Keratinocyte (primary cell): ENCODE measurements at regions not wholly inside any gene's neighbourhood (a gene's known extent, or its start where the extent isn't known, plus 50 kb on each side); places are given as distances from the start of the nearest gene placed in this dataset.

Experiments used
- DNase-seq: peaks from one replicate; pipeline ENCODE4 v3.0.0-alpha.2; 2011; ENCODE audit warnings: low read depth, missing footprints, low spot score
- FAIRE-seq: peaks from 2 replicates; lab custom pipeline; 2011; peaks lifted over from hg19 to GRCh38; lab: Jason Lieb, UNC
- H2AFZ ChIP-seq: 2 replicates; pipeline ENCODE4 v1.6.0; 2012; ENCODE audit warnings: low read length, control low read depth, inconsistent platforms; ENCODE audit not compliant: control insufficient read depth
- H3K27ac ChIP-seq: 2 replicates; pipeline ENCODE4 v1.5.1; 2011; ENCODE audit warnings: low read length; ENCODE audit not compliant: control insufficient read depth, insufficient read depth
- H3K27me3 ChIP-seq: 3 replicates; pipeline ENCODE4 v1.6.0; 2011; ENCODE audit warnings: low read length; ENCODE audit not compliant: control insufficient read depth, insufficient read depth; ENCODE audit errors: extremely low read depth
- H3K36me3 ChIP-seq, 2 experiments: 2 replicates in 1 of 2; 3 replicates in 1 of 2; pipeline ENCODE4 v1.5.1; 2011; ENCODE audit warnings: low read length in 2 of 2, mild to moderate bottlenecking in 1 of 2; ENCODE audit not compliant: control insufficient read depth in 2 of 2, insufficient read depth in 2 of 2; ENCODE audit errors: extremely low read depth in 1 of 2
- H3K4me1 ChIP-seq: 3 replicates; pipeline ENCODE4 v1.5.1; 2011; ENCODE audit warnings: low read length; ENCODE audit not compliant: control insufficient read depth, insufficient read depth; ENCODE audit errors: extremely low read depth
- H3K4me2 ChIP-seq: 3 replicates; pipeline ENCODE4 v1.6.0; 2011; ENCODE audit warnings: low read depth, low read length; ENCODE audit not compliant: control insufficient read depth, insufficient read depth; ENCODE audit errors: extremely low read depth
- H3K4me3 ChIP-seq, 3 experiments: fragments of 200-600 bp in 1 of 3; sonication (generic) in 1 of 3; 2 replicates in 2 of 3; 3 replicates in 1 of 3; pipeline ENCODE4 v1.5.1; 2011 to 2016; ENCODE audit warnings: low read length in 3 of 3, mild to moderate bottlenecking in 3 of 3, control low read depth in 2 of 3, inconsistent platforms in 1 of 3, low read depth in 1 of 3, mixed read lengths in 1 of 3, mixed run types in 1 of 3, moderate library complexity in 1 of 3; ENCODE audit not compliant: control insufficient read depth in 2 of 3, insufficient read depth in 2 of 3; ENCODE audit errors: extremely low read depth in 1 of 3
- H3K79me2 ChIP-seq: 2 replicates; pipeline ENCODE4 v1.6.0; 2012; ENCODE audit warnings: low read length; ENCODE audit not compliant: control insufficient read depth, insufficient read depth
- H3K9ac ChIP-seq: 3 replicates; pipeline ENCODE4 v1.6.0; 2011; ENCODE audit warnings: low read length; ENCODE audit not compliant: control insufficient read depth, insufficient read depth; ENCODE audit errors: extremely low read depth
- H3K9me1 ChIP-seq: 3 replicates; pipeline ENCODE4 v1.6.0; 2011; ENCODE audit warnings: low read length; ENCODE audit not compliant: control insufficient read depth, insufficient read depth; ENCODE audit errors: extremely low read depth
- H3K9me3 ChIP-seq: 2 replicates; pipeline ENCODE4 v1.5.1; 2012; ENCODE audit warnings: low read depth, low read length; ENCODE audit not compliant: control insufficient read depth
- H4K20me1 ChIP-seq: 3 replicates; pipeline ENCODE4 v1.6.0; 2011; ENCODE audit warnings: low read length; ENCODE audit not compliant: control insufficient read depth, insufficient read depth; ENCODE audit errors: extremely low read depth
- EZH2 ChIP-seq: IDR thresholded peaks from one replicate; pipeline ENCODE4 v1.6.1; 2012; ENCODE audit warnings: inconsistent platforms, mild to moderate bottlenecking, low read length, moderate library complexity
- dilution Hi-C: fragments of 300-500 bp; cut with MboI; formaldehyde crosslinking; loops from one replicate; pipeline ENCODE4 v1.7.0; 2020; ENCODE audit warnings: low sequenced_read_pairs; ENCODE audit not compliant: extremely low pct_ligation_motif_present
- TF ChIP-seq, protein P1 (sequence below), 3 experiments: IDR thresholded peaks in 1 of 3; conservative IDR thresholded peaks in 1 of 3; optimal IDR thresholded peaks in 1 of 3; 2 replicates in 2 of 3; 3 replicates in 1 of 3; pipeline versions ENCODE3 to v1.5.1; 2011; ENCODE audit warnings: low read length in 3 of 3, mild to moderate bottlenecking in 3 of 3, moderate library complexity in 2 of 3, control low read depth in 1 of 3, inconsistent platforms in 1 of 3; ENCODE audit not compliant: insufficient read depth in 2 of 3; ENCODE audit errors: extremely low read depth in 1 of 3

DNA sequence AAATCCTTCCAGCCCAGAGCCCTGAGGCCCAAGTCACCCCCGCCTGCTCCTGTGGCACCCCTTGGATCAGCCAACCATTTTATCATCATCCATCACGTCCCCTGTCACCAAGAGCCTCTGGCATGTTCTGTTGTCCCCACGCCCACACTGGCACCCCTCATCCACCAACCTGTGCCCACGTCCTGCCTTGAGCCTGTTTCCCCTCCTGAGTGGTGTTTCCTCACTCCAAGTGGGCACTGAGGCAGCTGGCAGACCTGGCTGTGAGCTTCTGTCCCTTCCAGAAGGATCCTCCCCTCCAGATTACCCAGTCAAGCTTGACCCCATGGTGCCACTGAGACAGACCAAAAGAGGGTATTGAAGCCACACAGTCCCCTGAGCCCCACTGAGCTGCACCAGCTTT, 71.4 kb upstream of the ANTXRL start:
- FAIRE-seq = no peak
- TF ChIP-seq EZH2 = no peak
- TF ChIP-seq, protein P1, sequence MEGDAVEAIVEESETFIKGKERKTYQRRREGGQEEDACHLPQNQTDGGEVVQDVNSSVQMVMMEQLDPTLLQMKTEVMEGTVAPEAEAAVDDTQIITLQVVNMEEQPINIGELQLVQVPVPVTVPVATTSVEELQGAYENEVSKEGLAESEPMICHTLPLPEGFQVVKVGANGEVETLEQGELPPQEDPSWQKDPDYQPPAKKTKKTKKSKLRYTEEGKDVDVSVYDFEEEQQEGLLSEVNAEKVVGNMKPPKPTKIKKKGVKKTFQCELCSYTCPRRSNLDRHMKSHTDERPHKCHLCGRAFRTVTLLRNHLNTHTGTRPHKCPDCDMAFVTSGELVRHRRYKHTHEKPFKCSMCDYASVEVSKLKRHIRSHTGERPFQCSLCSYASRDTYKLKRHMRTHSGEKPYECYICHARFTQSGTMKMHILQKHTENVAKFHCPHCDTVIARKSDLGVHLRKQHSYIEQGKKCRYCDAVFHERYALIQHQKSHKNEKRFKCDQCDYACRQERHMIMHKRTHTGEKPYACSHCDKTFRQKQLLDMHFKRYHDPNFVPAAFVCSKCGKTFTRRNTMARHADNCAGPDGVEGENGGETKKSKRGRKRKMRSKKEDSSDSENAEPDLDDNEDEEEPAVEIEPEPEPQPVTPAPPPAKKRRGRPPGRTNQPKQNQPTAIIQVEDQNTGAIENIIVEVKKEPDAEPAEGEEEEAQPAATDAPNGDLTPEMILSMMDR (optimal IDR thresholded peaks at IDR 0.05 in 1 of 3, IDR thresholded peaks at IDR 0.05 in 1 of 3, conservative IDR thresholded peaks at IDR 0.05 in 1 of 3; ENCODE audit: extremely low read depth in 1 of 3, insufficient read depth in 2 of 3, low read length in 3 of 3) = no peak

DNA sequence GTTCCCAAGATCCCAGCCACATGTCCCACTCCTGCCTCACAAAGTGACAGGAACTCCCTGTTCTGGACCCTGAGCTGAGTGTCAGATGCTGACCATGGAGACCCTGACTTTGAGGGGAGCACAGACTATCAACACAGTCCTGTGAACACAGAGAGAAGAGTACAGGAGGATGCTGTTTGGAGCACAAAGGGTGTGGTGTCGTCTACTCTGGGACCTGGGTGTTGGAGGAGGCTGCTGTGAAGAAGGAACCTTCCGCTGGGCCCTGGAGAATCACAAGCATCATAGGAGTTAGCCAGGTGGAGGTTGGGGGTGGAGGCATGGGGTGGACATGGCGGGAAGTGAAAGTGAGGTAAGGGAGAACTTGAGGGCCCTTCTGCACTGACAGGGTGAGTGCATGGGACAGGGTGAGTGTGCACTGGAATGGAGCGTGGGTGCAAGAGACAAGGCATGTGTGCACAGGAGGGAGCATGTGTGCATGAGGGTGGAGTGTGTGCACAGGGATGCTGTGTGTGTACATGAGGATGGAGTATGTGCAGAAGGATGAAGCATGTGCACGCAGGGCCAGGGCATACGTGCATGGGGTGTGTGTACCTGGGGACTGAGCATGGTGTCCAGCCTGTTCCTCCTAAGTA, 70.7 kb upstream of the ANTXRL start:
- peaks cover 3% of the 10 kb centered on the region for H3K27me3 ChIP-seq
- no peaks in the 10 kb centered on the region for H3K79me2 ChIP-seq
- no peaks in the 10 kb centered on the region for H3K4me1 ChIP-seq
- dilution Hi-C loops = no loop called here
- no peak overlapping the region for H2AFZ ChIP-seq
- FAIRE-seq (no peak), DNase-seq (no peak)
- TF ChIP-seq EZH2 = no peak
- TF ChIP-seq, protein P1 (optimal IDR thresholded peaks at IDR 0.05 in 1 of 3, IDR thresholded peaks at IDR 0.05 in 1 of 3, conservative IDR thresholded peaks at IDR 0.05 in 1 of 3; ENCODE audit: extremely low read depth in 1 of 3, insufficient read depth in 2 of 3, low read length in 3 of 3) = no peak
- H4K20me1 ChIP-seq = no peaks in the 10 kb centered on the region
- no peak overlapping the region for H3K4me3 ChIP-seq
- no peaks in the 10 kb centered on the region for H3K36me3 ChIP-seq
- no peak overlapping the region for H3K9ac ChIP-seq
- H3K9me3 ChIP-seq = no peaks in the 10 kb centered on the region
- H3K9me1 ChIP-seq = no peaks in the 10 kb centered on the region
- H3K4me2 ChIP-seq = no peak overlapping the region
- no peak overlapping the region for H3K27ac ChIP-seq

More for the DNA sequence above, 71.4 kb upstream of the ANTXRL start:
- H3K4me2 ChIP-seq = no peak overlapping the region
- no peak overlapping the region for H3K27ac ChIP-seq
- no peaks in the 10 kb centered on the region for H3K9me3 ChIP-seq
- H3K9ac ChIP-seq = no peak overlapping the region
- H4K20me1 ChIP-seq = no peaks in the 10 kb centered on the region
- no peaks in the 10 kb centered on the region for H3K27me3 ChIP-seq
- H3K79me2 ChIP-seq = no peaks in the 10 kb centered on the region
- DNase-seq = no peak
- no peaks in the 10 kb centered on the region for H3K4me1 ChIP-seq
- no peak overlapping the region for H2AFZ ChIP-seq
- H3K4me3 ChIP-seq = no peak overlapping the region
- no peaks in the 10 kb centered on the region for H3K36me3 ChIP-seq
- no peaks in the 10 kb centered on the region for H3K9me1 ChIP-seq
- dilution Hi-C loops = no loop called here
